ENCODE measurements at regions not wholly inside any gene's neighbourhood (a gene's known extent, or its start where the extent isn't known, plus 50 kb on each side); places are given as distances from the start of the nearest gene placed in this dataset.

DNA sequence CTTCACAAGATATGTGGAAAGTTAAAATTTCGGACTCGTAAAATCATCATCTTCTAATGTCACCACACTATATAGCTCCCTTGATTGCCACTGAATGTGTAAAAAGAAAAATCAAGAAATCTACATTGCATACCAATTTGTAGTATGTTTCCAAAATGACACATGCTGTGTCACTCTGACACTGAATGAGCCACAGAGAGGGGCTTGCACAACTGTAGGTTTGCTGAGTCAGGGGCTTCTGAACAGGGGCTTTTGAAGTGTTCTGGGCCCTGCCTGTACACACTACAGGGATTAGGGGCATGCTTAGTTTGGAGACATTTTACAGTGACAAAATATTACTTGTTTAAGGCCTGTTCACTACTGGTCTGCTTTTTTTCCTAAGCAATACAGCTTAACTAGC, 234.4 kb upstream of the GRAMD2B start:
- no peaks in the 10 kb centered on the region for H3K4me1 ChIP-seq
- intact Hi-C loops (cut with micrococcal nuclease) = no loop called here
- peaks cover 3% of the 10 kb centered on the region for H3K9me3 ChIP-seq (replicated peaks)
- H3K4me3 ChIP-seq = no peak overlapping the region
- TF ChIP-seq, protein P1, sequence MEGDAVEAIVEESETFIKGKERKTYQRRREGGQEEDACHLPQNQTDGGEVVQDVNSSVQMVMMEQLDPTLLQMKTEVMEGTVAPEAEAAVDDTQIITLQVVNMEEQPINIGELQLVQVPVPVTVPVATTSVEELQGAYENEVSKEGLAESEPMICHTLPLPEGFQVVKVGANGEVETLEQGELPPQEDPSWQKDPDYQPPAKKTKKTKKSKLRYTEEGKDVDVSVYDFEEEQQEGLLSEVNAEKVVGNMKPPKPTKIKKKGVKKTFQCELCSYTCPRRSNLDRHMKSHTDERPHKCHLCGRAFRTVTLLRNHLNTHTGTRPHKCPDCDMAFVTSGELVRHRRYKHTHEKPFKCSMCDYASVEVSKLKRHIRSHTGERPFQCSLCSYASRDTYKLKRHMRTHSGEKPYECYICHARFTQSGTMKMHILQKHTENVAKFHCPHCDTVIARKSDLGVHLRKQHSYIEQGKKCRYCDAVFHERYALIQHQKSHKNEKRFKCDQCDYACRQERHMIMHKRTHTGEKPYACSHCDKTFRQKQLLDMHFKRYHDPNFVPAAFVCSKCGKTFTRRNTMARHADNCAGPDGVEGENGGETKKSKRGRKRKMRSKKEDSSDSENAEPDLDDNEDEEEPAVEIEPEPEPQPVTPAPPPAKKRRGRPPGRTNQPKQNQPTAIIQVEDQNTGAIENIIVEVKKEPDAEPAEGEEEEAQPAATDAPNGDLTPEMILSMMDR (IDR thresholded peaks at IDR 0.05; ENCODE audit: borderline replicate concordance) = no peak
- H3K27me3 ChIP-seq (ENCODE audit: low read depth) = no peaks in the 10 kb centered on the region
- no peaks in the 10 kb centered on the region for H3K36me3 ChIP-seq
- no peak for DNase-seq
- no peak overlapping the region for H3K27ac ChIP-seq (replicated peaks)

DNA sequence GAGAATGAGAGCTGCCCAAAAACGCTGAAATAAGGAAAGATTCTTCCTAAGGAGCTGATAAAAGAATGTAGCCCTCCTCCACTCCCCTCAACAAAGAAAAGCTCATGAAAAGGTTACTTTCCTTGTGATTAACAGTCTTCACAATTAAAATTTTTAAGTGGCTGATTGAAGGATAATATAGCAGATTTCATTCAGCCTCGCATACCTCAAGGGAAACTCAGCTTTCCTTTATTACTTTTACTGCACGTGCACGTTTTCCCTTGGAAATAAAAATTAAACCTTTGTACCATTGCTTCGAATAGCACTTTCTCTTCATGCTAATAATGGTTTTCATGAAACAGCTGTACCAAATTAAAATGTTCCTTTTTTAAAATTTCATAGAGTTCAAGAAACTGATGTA, 234.0 kb upstream of the GRAMD2B start:
- Histone ChIP-seq H3K4me1 (no peaks in the 10 kb centered on the region), H3K36me3 (no peaks in the 10 kb centered on the region), H3K9me3 (replicated peaks) (peaks cover 3% of the 10 kb centered on the region), H3K27ac (replicated peaks) (no peak overlapping the region), H3K4me3 (no peak overlapping the region), H3K27me3 (ENCODE audit: low read depth) (no peaks in the 10 kb centered on the region)
- TF ChIP-seq, protein P1 (IDR thresholded peaks at IDR 0.05; ENCODE audit: borderline replicate concordance) = no peak
- no peak for DNase-seq
- intact Hi-C loops (cut with micrococcal nuclease) = no loop called here

DNA sequence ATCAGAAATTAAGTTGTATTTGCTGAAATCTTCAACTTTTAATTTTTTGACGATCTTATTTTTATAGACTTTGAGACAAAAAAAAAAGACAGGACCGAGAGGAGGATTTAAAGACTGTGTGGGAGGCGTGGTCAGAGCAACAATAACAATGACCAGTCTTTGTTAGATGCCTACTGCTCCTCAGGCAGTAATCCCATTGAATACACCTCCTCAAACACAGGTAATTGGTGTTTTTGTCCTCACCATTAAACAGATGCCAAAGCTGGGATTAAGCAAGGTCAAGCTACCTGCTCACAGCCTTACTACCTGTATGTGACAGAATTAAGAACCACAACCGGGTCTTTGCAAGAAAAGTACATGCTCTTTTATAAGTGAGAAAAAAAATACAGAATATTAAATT, 233.3 kb upstream of the GRAMD2B start:
- TF ChIP-seq, protein P1 (IDR thresholded peaks at IDR 0.05; ENCODE audit: borderline replicate concordance) = no peak
- H3K4me3 ChIP-seq = no peak overlapping the region
- no peaks in the 10 kb centered on the region for H3K27me3 ChIP-seq (ENCODE audit: low read depth)
- intact Hi-C loops (cut with micrococcal nuclease) = no loop called here
- H3K27ac ChIP-seq (replicated peaks) = no peak overlapping the region
- H3K4me1 ChIP-seq = no peaks in the 10 kb centered on the region
- H3K36me3 ChIP-seq = no peaks in the 10 kb centered on the region
- DNase-seq = no peak
- peaks cover 3% of the 10 kb centered on the region for H3K9me3 ChIP-seq (replicated peaks)

DNA sequence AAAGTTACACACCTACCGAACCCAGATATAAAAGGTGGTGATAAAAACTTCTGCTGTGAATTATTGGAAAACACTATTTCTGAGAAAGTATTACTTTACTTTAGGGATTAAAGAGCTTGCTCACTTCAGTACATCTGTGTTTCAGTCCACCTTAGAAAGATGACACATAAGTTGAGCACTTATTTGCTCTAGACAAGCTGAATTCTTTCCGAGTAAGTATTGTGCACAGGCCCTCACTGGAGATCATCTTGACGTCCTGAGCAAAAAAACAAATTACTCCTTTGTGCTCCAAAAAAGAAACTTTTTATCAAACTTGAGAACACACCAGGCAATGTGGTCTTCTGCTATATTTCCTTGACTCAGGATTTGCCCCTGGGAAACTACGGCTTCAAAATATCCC, 231.0 kb upstream of the GRAMD2B start:
- no peaks in the 10 kb centered on the region for H3K27me3 ChIP-seq (ENCODE audit: low read depth)
- no peak overlapping the region for H3K4me3 ChIP-seq
- intact Hi-C loops (cut with micrococcal nuclease) = no loop called here
- no peaks in the 10 kb centered on the region for H3K36me3 ChIP-seq
- TF ChIP-seq, protein P1 (IDR thresholded peaks at IDR 0.05; ENCODE audit: borderline replicate concordance) = no peak
- H3K27ac ChIP-seq (replicated peaks) = no peak overlapping the region
- no peak for DNase-seq
- no peaks in the 10 kb centered on the region for H3K9me3 ChIP-seq (replicated peaks)
- no peaks in the 10 kb centered on the region for H3K4me1 ChIP-seq

DNA sequence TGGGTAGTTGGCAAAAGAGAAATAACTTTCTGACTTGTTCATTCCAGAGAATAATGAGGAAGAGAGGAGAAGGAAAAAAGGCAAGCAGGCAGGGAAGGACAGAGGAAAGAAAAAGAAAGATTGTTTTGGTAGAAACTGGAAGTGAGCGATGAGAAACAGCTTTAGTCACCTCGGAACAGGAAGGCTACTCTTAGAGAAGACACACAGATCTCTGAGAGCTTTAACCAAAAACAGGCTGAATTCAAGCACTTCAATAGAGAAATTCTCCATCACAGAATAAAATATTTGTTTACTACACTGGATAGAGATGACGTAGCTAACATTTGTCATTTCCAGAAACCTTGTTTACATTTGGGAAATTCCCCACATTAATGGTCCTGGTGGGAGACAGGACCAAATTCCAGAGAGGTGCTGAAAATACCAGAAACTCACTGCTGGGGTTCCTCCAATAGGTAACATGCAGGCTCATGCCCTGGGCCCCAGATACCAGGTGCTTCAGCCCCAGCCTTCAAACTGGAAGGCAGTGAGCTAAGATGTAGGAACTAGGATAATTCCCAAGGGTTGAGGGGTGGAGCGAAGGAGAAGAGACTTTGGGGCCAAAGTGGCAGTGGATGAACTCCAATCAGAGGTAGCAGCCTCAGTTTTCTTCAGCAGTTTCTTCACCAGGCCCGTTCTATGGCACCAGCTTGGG, 227.7 kb upstream of the GRAMD2B start:
- Histone ChIP-seq H3K27ac (replicated peaks) (no peak overlapping the region), H3K36me3 (no peaks in the 10 kb centered on the region), H3K9me3 (replicated peaks) (no peaks in the 10 kb centered on the region), H3K27me3 (ENCODE audit: low read depth) (no peaks in the 10 kb centered on the region), H3K4me3 (no peak overlapping the region), H3K4me1 (no peaks in the 10 kb centered on the region)
- intact Hi-C loops (cut with micrococcal nuclease) = no loop called here
- TF ChIP-seq, protein P1 (IDR thresholded peaks at IDR 0.05; ENCODE audit: borderline replicate concordance) = no peak
- no peak for DNase-seq

Data from left ventricle myocardium inferior (tissue), 1 donor.